ENCODE measurements at regions not wholly inside any gene's neighbourhood (a gene's known extent, or its start where the extent isn't known, plus 50 kb on each side); places are given as distances from the start of the nearest gene placed in this dataset.
"Not testable (repeated sequence)": the region's sequence is repeated elsewhere in the genome, so short reads cannot be mapped to it uniquely, and the experiment has no call there.

DNA sequence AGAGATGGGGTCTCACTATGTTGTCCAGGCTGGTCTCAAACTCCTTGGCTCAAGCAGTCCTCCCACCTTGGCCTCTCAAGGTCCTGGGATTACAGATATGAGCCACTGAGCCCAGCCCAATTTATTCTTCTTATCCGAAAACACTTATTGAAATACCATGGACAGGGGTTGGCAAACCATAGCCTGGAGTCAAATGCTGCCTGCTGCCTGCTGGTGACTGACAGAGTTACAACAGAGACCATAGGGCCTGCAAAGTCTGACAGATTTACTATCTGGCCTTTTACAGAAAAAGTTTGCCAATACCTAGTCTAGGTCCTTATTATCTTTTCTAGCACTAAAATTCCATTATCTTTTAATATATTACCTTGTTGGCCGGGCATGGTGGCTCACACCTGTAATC, 87.1 kb upstream of the ZNF281 start:
- DNase-seq (ENCODE audit: low read depth in 2 of 2): no peak

DNA sequence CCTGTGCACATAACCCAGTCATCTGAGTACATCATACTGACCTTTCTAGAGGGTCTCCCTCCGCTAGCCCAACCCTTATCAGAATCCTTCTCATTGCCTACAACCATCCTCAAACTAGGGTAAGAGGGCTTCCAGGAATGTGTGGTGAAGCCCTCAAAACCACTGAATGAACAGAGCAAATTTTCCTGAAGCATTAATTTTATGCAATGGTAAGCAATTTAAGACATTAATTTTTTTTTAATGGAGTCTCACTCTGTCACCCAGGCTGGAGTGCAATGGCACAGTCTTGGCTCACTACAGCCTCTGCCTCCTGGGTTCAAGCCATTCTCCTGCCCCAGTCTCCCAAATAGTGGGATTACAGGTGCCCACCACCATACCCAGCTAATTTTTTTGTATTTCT, 86.1 kb upstream of the ZNF281 start:
- DNase-seq (ENCODE audit: low read depth in 2 of 2): no peak

DNA sequence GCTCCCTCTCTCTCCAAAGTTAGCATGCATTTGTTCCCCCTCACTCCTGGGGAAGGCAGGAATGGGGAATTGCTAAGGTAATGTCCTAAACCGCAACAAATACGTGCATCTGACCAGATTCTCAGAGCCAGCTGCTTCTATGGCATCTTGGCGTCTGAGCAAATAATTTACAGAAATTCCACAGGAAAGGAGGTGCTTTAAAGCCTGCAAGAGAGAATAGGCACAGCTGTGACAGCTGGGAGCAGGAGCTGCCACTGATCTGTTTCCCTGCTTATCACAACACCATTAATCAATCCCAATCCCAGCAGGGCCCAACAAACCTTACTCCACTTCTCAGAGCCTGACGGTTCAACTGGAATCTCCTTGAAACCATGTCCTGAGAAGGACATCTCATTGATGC, 83.5 kb upstream of the ZNF281 start:
- DNase-seq (ENCODE audit: low read depth in 2 of 2): no peak

DNA sequence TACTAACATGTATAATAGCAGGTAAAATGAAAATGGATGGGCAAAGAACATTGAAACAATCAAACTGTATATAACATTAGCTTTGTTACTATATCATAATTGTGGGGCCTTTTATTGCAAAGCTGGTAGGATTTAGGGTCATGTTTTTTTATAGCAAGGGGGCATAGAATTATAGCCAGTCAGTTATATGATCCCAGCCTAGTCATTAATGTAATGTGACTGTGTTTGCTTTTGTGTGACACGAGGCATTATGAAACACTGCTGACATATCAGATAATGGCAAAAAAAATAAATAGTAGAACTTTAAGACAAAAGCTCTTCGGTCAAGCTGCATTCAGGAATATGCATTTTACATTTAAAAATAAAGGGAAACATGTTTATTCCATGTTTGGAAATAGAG, 81.3 kb upstream of the ZNF281 start:
- no peak for DNase-seq (ENCODE audit: low read depth in 2 of 2)

DNA sequence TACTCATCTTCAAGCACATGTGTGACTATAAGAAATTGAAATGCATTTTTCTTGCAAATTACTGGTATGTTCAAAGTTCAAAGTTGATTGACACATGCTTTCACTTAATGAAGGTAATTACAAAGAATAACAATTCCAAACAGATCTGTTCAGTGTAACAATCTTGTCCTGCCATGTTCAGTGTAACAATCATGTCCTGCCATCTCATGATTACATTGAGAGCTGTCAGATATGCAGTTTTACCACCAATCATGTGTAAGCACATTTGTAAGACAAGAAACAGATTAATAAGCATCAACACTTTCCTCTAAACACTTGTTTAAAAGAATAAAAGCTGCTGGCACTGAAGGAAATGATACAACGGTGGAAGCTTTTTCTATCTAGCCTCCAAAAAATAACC, 80.3 kb upstream of the ZNF281 start:
- no peak for DNase-seq (ENCODE audit: low read depth in 2 of 2)

DNA sequence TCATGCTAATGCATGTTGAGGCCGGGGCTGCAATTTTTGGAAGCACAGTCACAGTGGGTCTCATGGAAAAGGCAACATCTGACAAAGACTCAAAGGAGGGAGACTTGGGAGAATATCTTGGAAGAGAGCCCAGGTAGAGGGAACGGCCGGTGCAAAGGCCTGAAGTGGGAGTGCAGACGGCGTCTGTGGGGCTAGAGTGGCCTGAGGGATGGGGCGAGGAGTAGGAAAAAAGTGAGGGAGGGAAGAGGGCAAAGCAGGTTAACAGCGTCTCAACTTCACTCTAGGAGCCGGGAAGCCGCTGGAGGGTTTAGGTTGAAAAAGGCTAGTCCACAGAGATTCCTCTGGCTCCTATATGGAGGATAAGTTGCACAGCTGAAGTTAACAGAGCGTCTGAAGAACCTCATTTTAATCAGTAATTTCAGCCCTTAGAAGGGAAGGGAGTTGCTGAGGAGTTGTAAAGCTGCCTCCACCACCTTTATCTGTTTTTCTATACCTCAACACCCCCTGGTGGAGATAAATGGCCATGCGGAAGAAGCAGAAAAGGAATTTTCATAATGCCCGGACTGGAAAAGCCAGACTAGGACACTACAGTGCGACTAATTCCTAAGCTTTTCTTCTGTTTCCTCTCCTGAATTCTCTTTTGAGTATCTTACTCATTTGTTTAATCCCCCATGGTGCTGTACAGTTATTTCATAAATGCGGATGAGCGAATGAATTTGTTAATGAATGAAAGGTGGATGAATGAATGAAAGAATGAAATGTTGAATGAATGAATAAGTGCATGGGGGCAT, 78.7 kb upstream of the ZNF281 start:
- DNase-seq (ENCODE audit: low read depth in 2 of 2): no peak

DNA sequence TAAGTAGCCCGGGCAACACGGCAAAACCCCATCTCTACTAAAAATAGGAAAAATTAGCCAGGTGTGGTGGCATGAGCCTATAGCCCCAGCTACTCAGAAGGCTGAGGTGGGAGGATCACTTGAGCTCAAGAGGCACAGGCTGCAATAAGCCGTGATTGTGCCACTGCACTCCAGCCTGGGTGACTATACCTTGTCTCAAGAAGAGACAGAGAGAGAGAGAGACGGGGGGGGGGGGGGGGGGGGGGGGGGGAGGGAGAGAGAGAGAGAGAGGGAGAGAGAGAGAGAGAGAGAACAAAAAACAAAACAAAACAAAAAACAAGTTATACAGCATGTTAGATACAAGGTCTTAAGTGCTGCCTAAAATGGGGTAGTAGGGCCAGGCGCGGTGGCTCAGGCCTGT, 77.8 kb upstream of the ZNF281 start:
- DNase-seq (ENCODE audit: low read depth in 2 of 2): no peak

DNA sequence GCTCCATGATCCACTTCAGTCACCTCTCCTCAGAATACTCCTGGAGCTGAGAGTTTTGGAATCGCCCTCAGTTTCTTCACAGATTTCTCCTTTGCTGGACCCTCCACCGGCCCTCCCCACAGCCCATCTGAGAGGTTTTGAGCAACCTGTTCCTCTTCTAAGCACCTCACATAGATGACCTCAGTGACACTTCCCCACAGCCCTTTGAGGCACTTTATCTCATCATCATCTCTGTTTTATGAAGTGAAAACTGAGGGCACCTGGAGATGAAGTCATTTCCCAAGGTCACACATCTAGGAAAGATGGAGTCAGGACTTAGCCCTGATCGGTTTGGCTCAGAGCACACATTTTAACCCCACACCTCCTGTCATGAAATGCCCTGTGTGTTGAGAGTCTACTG, 76.8 kb upstream of the ZNF281 start:
- no peak for DNase-seq (ENCODE audit: low read depth in 2 of 2)

DNA sequence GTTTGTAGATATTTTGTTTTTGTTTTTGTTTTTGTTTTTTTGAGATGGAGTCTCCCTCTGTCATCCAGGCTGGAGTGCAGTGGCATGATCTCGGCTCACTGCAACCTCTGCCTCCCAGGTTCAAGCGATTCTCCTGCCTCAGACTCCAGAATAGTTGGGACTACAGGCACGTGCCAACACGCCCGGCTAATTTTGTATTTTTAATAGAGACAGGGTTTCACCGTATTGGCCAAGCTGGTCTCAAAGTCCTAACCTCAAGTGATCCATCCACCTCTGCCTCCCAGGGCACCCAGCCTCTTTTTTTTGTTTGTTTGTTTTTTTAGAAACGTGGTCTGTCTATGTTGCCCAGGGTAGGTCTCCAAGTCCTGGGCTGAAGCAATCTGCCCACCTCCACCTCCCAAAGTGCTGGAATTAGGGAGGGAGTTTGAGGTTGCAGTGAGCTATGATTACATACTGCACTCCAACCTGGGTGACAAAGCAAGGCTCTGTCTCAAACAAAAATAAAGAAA, 74.7 kb upstream of the ZNF281 start:
- not testable (repeated sequence) for DNase-seq (ENCODE audit: low read depth in 2 of 2)

DNA sequence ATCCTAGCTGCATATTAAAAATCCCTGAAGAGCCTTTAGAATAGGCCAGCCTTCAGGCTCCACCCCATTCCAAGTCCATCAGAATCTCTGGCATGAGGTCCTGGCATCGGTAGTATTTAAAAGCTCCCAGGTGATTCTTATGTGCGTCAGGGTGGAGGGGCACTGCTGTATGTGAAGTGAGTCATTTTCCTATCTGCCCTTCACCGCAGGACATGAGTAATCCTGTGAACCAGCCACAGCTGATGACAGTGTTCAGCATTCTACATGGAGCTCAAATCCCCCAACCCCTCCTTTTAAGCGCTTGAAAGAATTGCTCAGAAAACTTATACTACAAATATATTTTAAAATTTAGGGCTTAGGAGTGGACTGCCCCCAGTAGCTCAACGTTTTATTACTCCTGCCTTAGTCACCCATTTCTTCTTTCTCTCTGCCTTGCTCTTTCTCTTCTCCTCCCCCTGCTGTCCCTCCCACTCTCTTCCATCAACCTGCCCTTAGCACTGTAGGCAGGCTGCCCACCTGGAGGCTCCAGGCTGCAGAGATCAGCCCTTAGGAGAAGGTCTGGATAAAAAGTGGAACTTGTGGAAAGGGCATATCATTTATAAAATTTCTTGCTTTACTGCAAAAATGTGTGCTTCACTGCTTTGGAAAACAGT, 73.8 kb upstream of the ZNF281 start:
- DNase-seq (ENCODE audit: low read depth in 2 of 2): peak; percentile 52 to 61

DNA sequence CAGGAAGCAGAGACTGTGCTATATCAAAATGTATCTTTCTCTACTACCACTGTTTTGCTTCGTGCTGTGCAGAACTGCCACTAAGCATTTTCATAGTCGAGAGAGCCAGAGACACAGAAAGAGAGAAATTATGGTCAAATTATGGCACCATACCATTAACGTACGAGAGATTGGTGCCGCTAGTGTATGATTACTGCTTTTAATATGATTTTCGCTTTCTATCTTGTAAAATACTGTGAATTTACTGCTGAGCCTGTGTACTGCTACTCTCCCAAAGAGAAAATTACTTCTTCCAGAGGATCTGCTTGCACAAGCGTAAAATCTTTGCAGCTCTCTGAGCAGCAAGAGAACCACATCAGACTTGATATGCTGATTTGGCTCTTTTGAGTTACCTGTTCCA, 71.1 kb upstream of the ZNF281 start:
- no peak for DNase-seq (ENCODE audit: low read depth in 2 of 2)

DNA sequence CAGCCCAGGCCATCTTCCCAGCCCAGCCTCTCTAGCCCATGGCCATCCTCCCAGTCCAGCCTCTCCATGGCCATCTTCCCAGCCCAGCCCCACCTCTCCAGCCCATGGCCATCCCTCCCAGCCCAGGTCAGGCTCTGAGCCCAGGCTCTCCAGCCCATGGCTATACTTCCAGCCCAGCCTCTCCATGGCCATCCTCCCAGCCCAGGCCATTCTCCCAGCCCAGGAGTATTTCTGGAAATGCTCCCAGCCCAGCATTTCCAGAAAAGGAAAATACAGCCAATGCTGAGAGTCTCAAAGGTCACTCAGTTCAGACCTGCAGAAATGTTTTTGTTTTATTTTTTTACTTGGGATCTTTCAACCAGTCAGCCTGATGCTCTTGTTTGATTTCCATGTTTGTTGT, 70.0 kb upstream of the ZNF281 start:
- DNase-seq (ENCODE audit: low read depth in 2 of 2): no peak

DNA sequence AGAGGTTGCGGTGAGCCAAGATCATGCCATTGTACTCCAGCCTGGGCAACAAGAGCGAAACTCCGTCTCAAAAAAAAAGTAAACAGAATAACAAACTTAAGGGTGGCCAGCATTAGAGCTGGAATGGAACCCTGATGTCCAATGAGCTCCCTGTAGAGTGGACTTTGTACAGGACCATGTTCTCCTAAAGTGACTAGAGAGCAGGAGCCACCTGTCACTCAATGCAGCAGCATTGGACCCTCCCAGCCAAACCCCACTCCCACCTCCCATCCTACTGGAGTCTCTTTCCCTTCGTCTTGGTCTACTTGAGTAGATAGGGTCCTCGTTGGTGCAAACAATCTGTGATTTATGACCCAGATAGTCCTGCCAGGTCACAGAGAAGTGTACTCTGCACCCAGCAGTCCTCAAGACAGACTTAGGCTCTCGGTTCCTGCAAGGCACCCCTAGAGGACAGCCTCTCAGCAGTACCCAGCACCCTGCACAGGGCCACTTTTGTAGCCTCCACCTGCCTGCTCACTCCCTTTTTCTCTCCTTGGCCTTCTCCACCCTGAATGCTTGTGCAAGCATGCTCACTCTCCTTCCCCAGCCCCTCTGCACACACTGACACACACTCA, 69.2 kb upstream of the ZNF281 start:
- no peak for DNase-seq (ENCODE audit: low read depth in 2 of 2)

DNA sequence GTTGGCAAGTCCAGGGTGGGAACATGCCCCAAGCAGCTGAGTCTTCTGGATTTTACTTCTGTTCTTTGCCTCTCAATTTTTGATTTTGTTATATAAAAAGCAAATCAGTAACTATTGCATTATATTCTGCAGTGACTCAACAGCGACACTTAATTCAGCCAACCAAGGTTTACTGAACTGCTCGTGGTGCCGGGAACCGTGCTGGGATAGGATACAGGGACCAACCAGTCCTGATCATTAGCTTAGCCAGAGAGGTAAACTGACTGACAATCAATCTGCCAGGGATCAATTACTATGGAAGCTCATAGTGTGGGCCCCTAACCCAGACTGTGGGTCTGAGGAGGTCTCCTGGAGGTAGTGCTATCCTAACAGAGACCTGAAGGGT, 68.4 kb upstream of the ZNF281 start:
- no peak for DNase-seq (ENCODE audit: low read depth in 2 of 2)

DNA sequence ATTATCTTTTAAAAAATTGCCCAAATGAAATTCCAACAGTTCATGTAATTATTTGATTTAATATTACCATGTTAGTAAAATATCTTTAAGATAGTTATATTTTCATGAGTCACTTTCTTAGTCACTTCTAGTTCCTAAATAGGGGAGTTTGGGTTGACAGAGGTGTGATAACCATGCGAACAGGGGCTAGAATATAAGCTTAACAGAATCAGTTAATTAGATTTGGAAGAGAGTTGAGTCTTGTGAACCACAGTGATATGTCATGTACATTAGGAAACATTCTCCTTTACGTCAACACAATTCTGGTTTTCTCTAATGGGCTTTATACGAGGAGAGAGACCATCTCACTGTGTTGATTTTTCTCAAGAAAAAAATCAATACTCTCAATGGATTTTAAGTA, 64.8 kb upstream of the ZNF281 start:
- DNase-seq (ENCODE audit: low read depth in 2 of 2): no peak

DNA sequence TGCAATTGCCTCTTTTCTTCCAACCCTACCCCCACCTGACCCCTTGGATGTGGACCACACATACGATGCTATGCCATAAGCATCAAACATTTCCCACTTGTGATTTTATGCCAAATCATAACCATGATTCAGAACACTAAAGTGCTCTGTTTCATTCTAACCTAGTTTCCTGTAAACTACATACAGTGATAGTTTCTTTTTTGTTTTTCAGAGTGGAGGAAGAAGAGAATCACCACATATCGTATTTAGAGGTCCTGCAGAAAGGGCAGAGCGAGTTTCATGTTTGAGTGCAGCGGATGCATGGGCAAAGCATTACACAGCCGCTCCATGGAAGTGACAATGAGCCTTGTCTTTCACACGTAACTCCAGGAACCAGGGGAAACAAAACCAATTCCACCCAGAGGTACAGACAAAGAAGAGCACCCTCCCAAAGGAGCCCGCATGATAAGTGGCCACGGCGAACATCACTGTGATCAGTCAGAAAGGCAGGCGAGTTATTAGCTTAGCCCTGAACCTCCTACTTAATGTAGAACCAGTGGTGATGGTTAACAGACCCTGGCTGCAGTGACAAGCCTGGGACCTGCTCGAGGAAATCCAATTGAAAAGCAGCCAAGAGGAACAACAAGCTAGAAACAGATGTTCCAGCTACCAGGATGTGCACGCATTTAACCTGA, 64.0 kb upstream of the ZNF281 start:
- no peak for DNase-seq (ENCODE audit: low read depth in 2 of 2)

DNA sequence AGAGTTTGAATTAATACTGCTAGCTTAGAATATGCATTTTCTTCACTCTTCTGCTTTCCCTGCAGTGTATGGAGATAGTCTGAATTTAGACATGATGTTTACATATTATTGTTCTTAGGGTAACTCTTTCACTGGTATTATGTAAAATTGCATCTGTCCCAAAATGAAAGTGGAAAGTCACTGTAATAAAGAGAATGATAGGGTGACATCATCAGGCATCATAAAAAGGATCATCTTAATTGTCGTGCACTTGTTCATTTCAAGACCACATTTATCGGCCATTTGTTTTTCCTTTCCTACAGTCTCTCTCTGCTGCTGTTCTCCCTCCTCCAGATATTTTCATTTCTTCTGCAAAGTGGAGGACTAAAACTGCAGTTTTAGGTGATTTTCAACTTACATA, 61.9 kb upstream of the ZNF281 start:
- no peak for DNase-seq (ENCODE audit: low read depth in 2 of 2)

DNA sequence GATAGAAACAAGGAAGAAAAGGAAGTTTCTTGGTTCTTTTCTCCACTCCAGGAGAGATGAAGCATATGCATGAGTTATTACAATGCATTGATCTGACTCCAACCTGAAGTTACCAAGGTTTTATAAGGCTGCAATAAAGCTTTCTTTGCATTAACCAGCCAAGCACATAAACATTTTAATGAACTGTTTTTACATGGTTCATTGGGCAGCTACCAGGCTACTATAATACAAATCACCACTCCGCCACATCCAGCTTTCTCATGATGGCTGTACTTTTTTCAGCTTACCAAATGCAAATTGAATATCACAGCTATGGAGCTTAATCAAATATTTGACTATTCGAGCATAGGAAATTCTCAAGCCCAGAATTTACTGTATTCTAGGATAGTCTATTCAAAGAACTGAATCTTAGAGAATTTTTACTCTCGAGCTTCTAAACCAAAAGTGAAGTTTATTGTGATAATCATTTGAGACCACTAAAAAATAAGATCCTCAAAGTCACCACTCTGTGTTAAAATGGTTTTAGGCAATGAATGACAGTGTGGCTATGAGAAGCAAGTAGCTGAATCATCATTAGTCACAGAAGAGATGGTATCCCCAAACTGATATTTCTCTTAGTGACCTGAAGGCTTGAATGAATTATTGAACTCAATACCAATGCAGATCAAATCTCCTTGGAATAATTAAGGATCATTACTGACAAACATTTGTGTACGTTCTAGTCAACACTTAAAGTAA, 58.6 kb upstream of the ZNF281 start:
- no peak for DNase-seq (ENCODE audit: low read depth in 2 of 2)

DNA sequence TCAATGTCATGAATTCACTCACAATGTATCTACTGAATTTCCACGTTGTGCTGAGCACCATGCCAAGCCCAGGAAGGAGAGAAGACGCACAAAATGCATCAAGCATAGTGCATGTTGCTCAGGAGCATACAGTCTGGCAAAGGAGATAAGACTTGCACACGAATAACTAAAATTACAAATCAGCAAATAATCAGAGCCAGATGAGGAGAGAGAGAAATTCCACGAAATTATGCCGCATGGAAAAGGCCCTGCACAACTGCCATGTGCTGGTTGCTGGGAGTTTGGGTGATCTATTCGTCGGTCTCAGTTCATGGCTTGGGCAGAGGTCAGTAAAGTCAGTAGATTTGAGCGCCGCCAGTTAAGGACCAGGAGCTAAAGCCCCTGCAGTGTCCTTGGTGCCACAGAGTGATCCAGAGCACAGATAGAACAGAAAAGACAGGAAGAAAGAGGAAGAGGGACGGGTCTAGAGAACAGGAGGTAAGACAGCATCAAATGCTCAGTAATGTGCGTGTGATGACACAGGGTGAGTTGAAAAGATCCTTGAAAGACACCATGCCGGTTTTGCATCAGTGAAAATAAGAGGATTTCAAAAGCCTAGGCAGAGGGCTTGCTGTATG, 55.1 kb upstream of the ZNF281 start:
- no peak for DNase-seq (ENCODE audit: low read depth in 2 of 2)
